ENCODE measurements at regions not wholly inside any gene's neighbourhood (a gene's known extent, or its start where the extent isn't known, plus 50 kb on each side); places are given as distances from the start of the nearest gene placed in this dataset.
"Not testable (repeated sequence)": the region's sequence is repeated elsewhere in the genome, so short reads cannot be mapped to it uniquely, and the experiment has no call there.

- no peaks in the 10 kb centered on the region for H3K4me1 ChIP-seq
- H3K27me3 ChIP-seq: no peaks in the 10 kb centered on the region
- H3K9me3 ChIP-seq: no peaks in the 10 kb centered on the region
- no peaks in the 10 kb centered on the region for H3K36me3 ChIP-seq
- ATAC-seq (no peak), DNase-seq (no peak)
- H3K27ac ChIP-seq: no peak overlapping the region
- intact Hi-C loops (cut with DNase I): no loop called here
- H3K4me3 ChIP-seq: no peak overlapping the region
- TF ChIP-seq, protein P1, sequence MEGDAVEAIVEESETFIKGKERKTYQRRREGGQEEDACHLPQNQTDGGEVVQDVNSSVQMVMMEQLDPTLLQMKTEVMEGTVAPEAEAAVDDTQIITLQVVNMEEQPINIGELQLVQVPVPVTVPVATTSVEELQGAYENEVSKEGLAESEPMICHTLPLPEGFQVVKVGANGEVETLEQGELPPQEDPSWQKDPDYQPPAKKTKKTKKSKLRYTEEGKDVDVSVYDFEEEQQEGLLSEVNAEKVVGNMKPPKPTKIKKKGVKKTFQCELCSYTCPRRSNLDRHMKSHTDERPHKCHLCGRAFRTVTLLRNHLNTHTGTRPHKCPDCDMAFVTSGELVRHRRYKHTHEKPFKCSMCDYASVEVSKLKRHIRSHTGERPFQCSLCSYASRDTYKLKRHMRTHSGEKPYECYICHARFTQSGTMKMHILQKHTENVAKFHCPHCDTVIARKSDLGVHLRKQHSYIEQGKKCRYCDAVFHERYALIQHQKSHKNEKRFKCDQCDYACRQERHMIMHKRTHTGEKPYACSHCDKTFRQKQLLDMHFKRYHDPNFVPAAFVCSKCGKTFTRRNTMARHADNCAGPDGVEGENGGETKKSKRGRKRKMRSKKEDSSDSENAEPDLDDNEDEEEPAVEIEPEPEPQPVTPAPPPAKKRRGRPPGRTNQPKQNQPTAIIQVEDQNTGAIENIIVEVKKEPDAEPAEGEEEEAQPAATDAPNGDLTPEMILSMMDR (IDR thresholded peaks at IDR 0.05): no peak
Observed at GRCh38 chr12:73125148-73125547, 853.0 kb downstream of the TRHDE start.

DNA sequence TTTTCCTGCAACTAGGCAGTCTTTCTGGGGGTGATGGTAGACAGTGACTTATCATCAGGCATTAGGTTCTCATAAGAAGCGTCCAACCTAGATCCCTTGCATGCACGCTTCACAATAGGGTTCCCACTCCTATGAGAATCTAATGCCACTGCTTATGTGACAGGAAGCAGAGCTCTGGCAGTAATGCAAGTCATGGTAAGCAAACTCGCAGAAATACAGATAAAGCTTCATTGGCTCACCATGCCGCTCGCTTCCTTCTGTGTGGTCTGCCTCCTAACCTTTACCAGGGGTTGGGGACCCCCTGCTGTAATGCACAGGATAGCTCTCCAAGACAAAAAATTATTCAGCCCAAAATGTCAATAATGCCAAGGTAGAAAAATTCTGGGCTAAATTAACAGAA, 864.2 kb downstream of the TRHDE start:
- ATAC-seq: no peak
- Histone ChIP-seq H3K36me3 (no peaks in the 10 kb centered on the region), H3K27ac (no peak overlapping the region), H3K9me3 (no peaks in the 10 kb centered on the region), H3K27me3 (no peaks in the 10 kb centered on the region), H3K4me1 (no peaks in the 10 kb centered on the region), H3K4me3 (no peak overlapping the region)
- TF ChIP-seq, protein P1 (IDR thresholded peaks at IDR 0.05): no peak
- DNase-seq: no peak
- intact Hi-C loops (cut with DNase I): no loop called here

GRCh38 chr12:73139642-73140041, 867.5 kb downstream of the TRHDE start:
- ATAC-seq; H3K4me1 ChIP-seq; H3K9me3 ChIP-seq; DNase-seq; H3K36me3 ChIP-seq; H3K27ac ChIP-seq; H3K4me3 ChIP-seq; intact Hi-C loops (cut with DNase I); H3K27me3 ChIP-seq: not testable (repeated sequence)

DNA sequence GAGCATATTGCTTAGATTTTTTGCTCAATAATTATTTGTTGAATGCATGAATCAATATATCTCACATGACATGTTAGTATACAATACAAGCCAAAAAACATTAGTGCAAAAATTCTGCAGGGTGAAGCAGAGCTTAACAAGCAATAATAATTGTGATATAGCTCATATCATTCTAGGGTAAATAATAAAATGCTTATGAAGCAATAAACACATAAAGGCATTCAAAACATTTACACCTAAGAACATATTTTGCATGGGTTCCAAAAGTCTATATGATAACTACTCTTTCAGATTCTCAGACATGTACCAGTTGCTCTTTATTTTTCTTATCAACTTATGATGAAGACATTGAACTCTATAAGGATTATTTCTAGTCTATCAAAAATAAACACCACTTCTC, 886.2 kb downstream of the TRHDE start:
- no peak for ATAC-seq
- no peak for DNase-seq
- Histone ChIP-seq H3K4me3 (no peak overlapping the region), H3K27ac (no peak overlapping the region), H3K4me1 (no peaks in the 10 kb centered on the region), H3K27me3 (no peaks in the 10 kb centered on the region), H3K36me3 (no peaks in the 10 kb centered on the region), H3K9me3 (no peaks in the 10 kb centered on the region)
- intact Hi-C loops (cut with DNase I): no loop called here
- TF ChIP-seq, protein P1 (IDR thresholded peaks at IDR 0.05): no peak

GRCh38 chr12:73159954-73160353, 887.8 kb downstream of the TRHDE start:
- Histone ChIP-seq H3K4me1 (no peaks in the 10 kb centered on the region), H3K36me3 (no peaks in the 10 kb centered on the region), H3K27me3 (no peaks in the 10 kb centered on the region), H3K4me3 (no peak overlapping the region), H3K27ac (no peak overlapping the region), H3K9me3 (no peaks in the 10 kb centered on the region)
- intact Hi-C loops (cut with DNase I): no loop called here
- TF ChIP-seq, protein P1 (IDR thresholded peaks at IDR 0.05): no peak
- DNase-seq (no peak), ATAC-seq (no peak)

DNA sequence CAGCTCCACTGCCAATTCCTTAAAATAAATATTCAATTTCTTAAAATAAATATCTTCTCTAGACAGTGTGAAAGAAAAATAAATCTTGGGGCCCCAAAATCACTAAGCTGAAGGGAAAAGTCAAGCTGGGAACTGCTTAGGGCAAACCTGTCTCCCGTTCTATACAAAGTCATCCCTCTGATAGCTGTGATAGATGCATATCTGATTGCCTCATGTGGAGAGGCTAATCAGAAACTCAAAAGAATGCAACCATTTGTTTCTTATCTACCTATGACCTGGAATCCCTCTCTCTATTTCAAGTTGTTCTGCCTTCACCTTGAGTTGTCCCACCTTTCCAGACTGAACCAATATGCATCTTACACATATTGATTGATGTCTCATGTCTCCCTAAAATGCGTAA, 889.8 kb downstream of the TRHDE start:
- ATAC-seq: no peak
- TF ChIP-seq, protein P1 (IDR thresholded peaks at IDR 0.05): no peak
- Histone ChIP-seq H3K4me1 (no peaks in the 10 kb centered on the region), H3K27ac (no peak overlapping the region), H3K9me3 (no peaks in the 10 kb centered on the region), H3K27me3 (no peaks in the 10 kb centered on the region), H3K4me3 (no peak overlapping the region), H3K36me3 (no peaks in the 10 kb centered on the region)
- no peak for DNase-seq
- intact Hi-C loops (cut with DNase I): no loop called here
